Jurkat, Clone E6-1 (cell line): ENCODE measurements at regions not wholly inside any gene's neighbourhood (a gene's known extent, or its start where the extent isn't known, plus 50 kb on each side); places are given as distances from the start of the nearest gene placed in this dataset.

Experiments used
- DNase-seq: peaks from one replicate; pipeline ENCODE4 v3.0.0-alpha.2; 2011; ENCODE audit warnings: low read depth, low spot score
- H3K4me3 ChIP-seq: 2 replicates; pipeline ENCODE4 v1.5.1; 2011; ENCODE audit warnings: mild to moderate bottlenecking, low read length, control low read depth, moderate library complexity

- peak; percentile 28 for DNase-seq
These were observed 621.2 kb upstream of the PRMT6 start for GRCh38 chr1:106435269-106435668.

GRCh38 chr1:106439475-106439874 lies 617.0 kb upstream of the PRMT6 start:
- DNase-seq, result no peak
- H3K4me3 ChIP-seq, result no peak overlapping the region

More at GRCh38 chr1:106435269-106435668, 621.2 kb upstream of the PRMT6 start:
- H3K4me3 ChIP-seq, result no peak overlapping the region

GRCh38 chr1:106447466-106447865 lies 609.0 kb upstream of the PRMT6 start:
- DNase-seq, result no peak
- no peak overlapping the region for H3K4me3 ChIP-seq

- DNase-seq, result no peak
- no peak overlapping the region for H3K4me3 ChIP-seq
These were observed 599.6 kb upstream of the PRMT6 start for GRCh38 chr1:106456832-106457231.

- no peak overlapping the region for H3K4me3 ChIP-seq
- no peak for DNase-seq
These were observed 599.1 kb upstream of the PRMT6 start for GRCh38 chr1:106457368-106457767.

- no peak for DNase-seq
- H3K4me3 ChIP-seq, result no peak overlapping the region
These were observed 597.6 kb upstream of the PRMT6 start for GRCh38 chr1:106458866-106459265.

GRCh38 chr1:106459418-106459817 lies 597.1 kb upstream of the PRMT6 start:
- no peak for DNase-seq
- no peak overlapping the region for H3K4me3 ChIP-seq

GRCh38 chr1:106465666-106466065 lies 590.8 kb upstream of the PRMT6 start:
- H3K4me3 ChIP-seq, result no peak overlapping the region
- DNase-seq, result no peak

- DNase-seq, result no peak
- no peak overlapping the region for H3K4me3 ChIP-seq
These were observed 575.8 kb upstream of the PRMT6 start for GRCh38 chr1:106480629-106481028.

GRCh38 chr1:106492880-106493279 lies 563.6 kb upstream of the PRMT6 start:
- DNase-seq, result no peak
- H3K4me3 ChIP-seq, result no peak overlapping the region

GRCh38 chr1:106494646-106495045 lies 561.8 kb upstream of the PRMT6 start:
- no peak overlapping the region for H3K4me3 ChIP-seq

GRCh38 chr1:106498238-106498637 lies 558.2 kb upstream of the PRMT6 start:
- no peak overlapping the region for H3K4me3 ChIP-seq
- DNase-seq, result no peak

More at GRCh38 chr1:106494646-106495045, 561.8 kb upstream of the PRMT6 start:
- DNase-seq, result no peak

GRCh38 chr1:106502659-106503058 lies 553.8 kb upstream of the PRMT6 start:
- H3K4me3 ChIP-seq, result no peak overlapping the region
- DNase-seq, result no peak

GRCh38 chr1:106515375-106515774 lies 541.1 kb upstream of the PRMT6 start:
- no peak for DNase-seq
- H3K4me3 ChIP-seq, result no peak overlapping the region

- H3K4me3 ChIP-seq, result no peak overlapping the region
- DNase-seq, result no peak
These were observed 539.2 kb upstream of the PRMT6 start for GRCh38 chr1:106517224-106517623.

- DNase-seq, result no peak
- no peak overlapping the region for H3K4me3 ChIP-seq
These were observed 533.0 kb upstream of the PRMT6 start for GRCh38 chr1:106523497-106523896.

GRCh38 chr1:106524631-106525030 lies 531.8 kb upstream of the PRMT6 start:
- no peak for DNase-seq
- no peak overlapping the region for H3K4me3 ChIP-seq

GRCh38 chr1:106526650-106527049 lies 529.8 kb upstream of the PRMT6 start:
- no peak for DNase-seq
- H3K4me3 ChIP-seq, result no peak overlapping the region

GRCh38 chr1:106534612-106535011 lies 521.9 kb upstream of the PRMT6 start:
- H3K4me3 ChIP-seq, result no peak overlapping the region
- DNase-seq, result peak; percentile 3

GRCh38 chr1:106536741-106537140 lies 519.7 kb upstream of the PRMT6 start:
- no peak overlapping the region for H3K4me3 ChIP-seq
- DNase-seq, result no peak

- no peak overlapping the region for H3K4me3 ChIP-seq
- DNase-seq, result no peak
These were observed 507.7 kb upstream of the PRMT6 start for GRCh38 chr1:106548726-106549125.

- H3K4me3 ChIP-seq, result no peak overlapping the region
- DNase-seq, result no peak
These were observed 502.2 kb upstream of the PRMT6 start for GRCh38 chr1:106554294-106554693.
